T-cell (primary cell): ENCODE measurements at regions not wholly inside any gene's neighbourhood (a gene's known extent, or its start where the extent isn't known, plus 50 kb on each side); places are given as distances from the start of the nearest gene placed in this dataset.
"Not testable (repeated sequence)": the region's sequence is repeated elsewhere in the genome, so short reads cannot be mapped to it uniquely, and the experiment has no call there.

Experiments
- ATAC-seq, 4 experiments: fragments of 200-7000 bp in 3 of 4; fragments of 150-1000 bp in 1 of 4; cut with Tn5 transposase; replicated peaks in 1 of 4; 1 replicate in 3 of 4; 2 replicates in 1 of 4; pipeline ENCODE4 v1.10.0; 2021; ENCODE audit warnings: moderate library complexity in 3 of 4, mild to moderate bottlenecking in 2 of 4, moderate number of reproducible peaks in 1 of 4
- CTCF ChIA-PET, 2 donors: fragments of 300-600 bp; sonication (Branson Sonifier 250); formaldehyde crosslinking; loops; one replicate each; lab custom pipeline; 2022; ENCODE audit warnings: antibody characterized with exemption in 2 of 2; lab: Charles Lee
- POLR2A ChIA-PET, 2 donors: fragments of 300-600 bp; sonication (Branson Sonifier 250); formaldehyde crosslinking; loops; one replicate each; lab custom pipeline; 2022; ENCODE audit warnings: antibody characterized with exemption in 2 of 2; lab: Charles Lee
- DNase-seq, 35 experiments: peaks; one replicate each; pipeline versions ENCODE4 v3.0.0 to v3.0.0-alpha.2; 2013 to 2023
- H3K27ac ChIP-seq: one replicate; pipeline ENCODE4 v1.5.1; 2013; ENCODE audit warnings: low read length
- H3K27me3 ChIP-seq, 2 experiments: replicated peaks in 1 of 2; 1 replicate in 1 of 2; 2 replicates in 1 of 2; pipeline versions ENCODE4 v1.6.1 to v1.7.0; 2013; ENCODE audit warnings: low read length in 1 of 2, mixed read lengths in 1 of 2; ENCODE audit not compliant: control insufficient read depth in 2 of 2, insufficient read depth in 2 of 2; ENCODE audit errors: extremely low read depth in 1 of 2
- H3K36me3 ChIP-seq, 2 donors: 1 replicate in 1 of 2; 2 replicates in 1 of 2; pipeline versions ENCODE4 v1.6.1 to v1.7.0; 2013; ENCODE audit warnings: low read length in 1 of 2; ENCODE audit not compliant: control insufficient read depth in 2 of 2, insufficient read depth in 1 of 2; ENCODE audit errors: extremely low read depth in 1 of 2
- H3K4me1 ChIP-seq, 2 experiments: 1 replicate in 1 of 2; 2 replicates in 1 of 2; pipeline versions ENCODE4 v1.6.1 to v1.7.0; 2013; ENCODE audit warnings: low read length in 2 of 2, mixed read lengths in 1 of 2; ENCODE audit not compliant: insufficient read depth in 2 of 2, control insufficient read depth in 1 of 2; ENCODE audit errors: extremely low read depth in 1 of 2
- H3K4me3 ChIP-seq, 2 donors: 1 replicate in 1 of 2; 2 replicates in 1 of 2; pipeline versions ENCODE4 v1.5.1 to v1.7.0; 2013; ENCODE audit warnings: mild to moderate bottlenecking in 2 of 2, low read length in 1 of 2, moderate library complexity in 1 of 2; ENCODE audit not compliant: control insufficient read depth in 1 of 2; ENCODE audit errors: extremely low read depth in 1 of 2
- H3K9me3 ChIP-seq: 2 replicates; pipeline ENCODE4 v1.7.0; 2013
- H3K27ac Mint-ChIP-seq, 2 donors: one replicate each; pipeline ENCODE4 v1.8.0; 2020 to 2021; ENCODE audit warnings: mild to moderate bottlenecking in 2 of 2, mixed read lengths in 2 of 2
- H3K27me3 Mint-ChIP-seq, 2 donors: one replicate each; pipeline ENCODE4 v1.8.0; 2021 to 2022; ENCODE audit warnings: mixed read lengths in 2 of 2
- H3K36me3 Mint-ChIP-seq: one replicate; pipeline ENCODE4 v1.8.0; 2021; ENCODE audit warnings: mixed read lengths
- H3K4me1 Mint-ChIP-seq, 3 donors: one replicate each; pipeline ENCODE4 v1.8.0; 2020 to 2022; ENCODE audit warnings: mixed read lengths in 3 of 3, mild to moderate bottlenecking in 1 of 3
- H3K4me3 Mint-ChIP-seq, 3 donors: one replicate each; pipeline ENCODE4 v1.8.0; 2020 to 2022; ENCODE audit warnings: mild to moderate bottlenecking in 3 of 3, mixed read lengths in 3 of 3, moderate library complexity in 3 of 3
- H3K9me3 Mint-ChIP-seq, 3 donors: one replicate each; pipeline ENCODE4 v1.8.0; 2020 to 2022; ENCODE audit warnings: mixed read lengths in 3 of 3
- WGBS: methylation state at CpG from one replicate; pipeline ENCODE4 v1.1.5; 2013; ENCODE audit warnings: missing lambda C conversion rate; ENCODE audit not compliant: insufficient coverage; 5-methylcytosine and 5-hydroxymethylcytosine counted together

GRCh38 chr4:9692791-9693491 is 88.5 kb upstream of the DRD5 start:
- DNase-seq: peak in 1 of 35 experiments; percentile 5
- POLR2A ChIA-PET: interaction anchor here in 1 of 2 donors (0.6 kb wide), 1 partner anchor 424 kb away, joined by 3 read pairs; no protein-coding TSS in a partner anchor
- H3K36me3 ChIP-seq, H3K9me3 ChIP-seq, H3K36me3 Mint-ChIP-seq, H3K27me3 ChIP-seq, H3K4me3 ChIP-seq, ATAC-seq, H3K27me3 Mint-ChIP-seq, H3K9me3 Mint-ChIP-seq: not testable (repeated sequence)
- Histone ChIP-seq H3K4me1 (peaks cover 2 to 20% of the 10 kb centered on the region in 2 experiments), H3K27ac (peak overlapping the region; percentile 34)
- Mint-ChIP-seq H3K4me3 (peak overlapping the region; percentile 0 to 31 (median 29)), H3K27ac (peak overlapping the region; percentile 80 to 93), H3K4me1 (peaks cover 23 to 26% (median 24%) of the 10 kb centered on the region in 3 donors)
- CTCF ChIA-PET: interaction anchor here in 1 of 2 donors (0.8 kb wide), 1 partner anchor 10 kb away, joined by 3 read pairs; no protein-coding TSS in a partner anchor
- 50% methylated on average over 1 of the region's 5 CpGs for WGBS

DNA sequence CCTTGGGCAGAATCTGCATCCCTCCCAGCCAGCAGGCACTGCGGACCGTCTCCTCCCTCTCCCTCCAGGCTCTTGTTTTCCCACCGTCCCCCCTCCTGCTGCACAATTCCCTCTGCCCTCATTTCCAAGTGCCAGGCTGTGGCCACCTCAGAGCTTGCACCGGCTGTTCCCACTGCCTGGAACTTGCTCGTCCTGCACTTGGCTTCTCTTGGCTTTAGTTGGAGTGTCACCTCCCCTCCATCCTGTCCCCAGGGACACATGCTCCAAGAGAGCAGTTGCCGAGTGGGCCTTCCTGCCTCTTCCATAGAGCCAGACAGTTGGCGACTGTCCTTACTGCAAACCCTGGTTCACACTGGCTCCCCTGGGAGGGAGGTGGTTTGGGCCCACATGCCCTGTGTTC is 87.0 kb upstream of the DRD5 start:
- H3K4me3 Mint-ChIP-seq, H3K27me3 Mint-ChIP-seq, H3K27ac Mint-ChIP-seq, H3K27me3 ChIP-seq, CTCF ChIA-PET, ATAC-seq, H3K36me3 ChIP-seq, H3K9me3 Mint-ChIP-seq, DNase-seq, H3K27ac ChIP-seq, H3K9me3 ChIP-seq, POLR2A ChIA-PET, H3K4me3 ChIP-seq, H3K36me3 Mint-ChIP-seq: not testable (repeated sequence)
- peaks cover 2 to 20% of the 10 kb centered on the region in 2 experiments for H3K4me1 ChIP-seq
- peaks cover 23 to 26% (median 24%) of the 10 kb centered on the region in 3 donors for H3K4me1 Mint-ChIP-seq
- 100% methylated on average over 3 of the region's 7 CpGs for WGBS

DNA sequence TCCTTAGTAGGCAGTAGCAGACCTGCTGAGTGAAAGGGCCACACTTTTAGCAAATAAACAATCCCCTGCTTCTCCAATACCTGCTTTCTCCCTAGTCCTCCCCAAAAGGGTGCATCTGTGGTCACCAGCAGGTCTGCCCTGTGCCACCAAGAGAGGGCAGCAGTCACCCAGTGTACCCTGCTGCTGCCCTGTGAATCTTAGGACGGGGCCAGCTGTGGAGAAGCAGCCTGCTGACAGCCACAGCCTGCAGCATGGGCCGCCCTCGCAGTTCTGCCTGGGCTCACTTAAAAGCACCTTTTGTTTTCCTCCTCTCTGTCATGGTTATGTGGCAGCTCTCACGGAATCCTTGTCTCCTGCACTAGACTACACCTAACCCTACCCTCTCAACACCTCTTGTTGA is 85.4 kb upstream of the DRD5 start:
- H3K27me3 ChIP-seq, H3K36me3 Mint-ChIP-seq, H3K27ac ChIP-seq, H3K27me3 Mint-ChIP-seq, ATAC-seq, H3K9me3 Mint-ChIP-seq, H3K9me3 ChIP-seq, POLR2A ChIA-PET, H3K4me3 ChIP-seq, H3K36me3 ChIP-seq, CTCF ChIA-PET, H3K4me3 Mint-ChIP-seq: not testable (repeated sequence)
- H3K4me1 Mint-ChIP-seq: peaks cover 17 to 20% (median 20%) of the 10 kb centered on the region in 3 donors
- peak in 14 of 35 experiments; percentile 8 to 46 (median 19) for DNase-seq
- 4% methylated on average over 4 of the region's 4 CpGs for WGBS
- peak overlapping the region in 1 of 2 donors; percentile 42 for H3K27ac Mint-ChIP-seq
- H3K4me1 ChIP-seq: peaks cover 0 to 17% of the 10 kb centered on the region in 2 experiments

GRCh38 chr4:9696561-9696960 is 84.9 kb upstream of the DRD5 start:
- H3K4me1 Mint-ChIP-seq: peaks cover 16 to 18% (median 18%) of the 10 kb centered on the region in 3 donors

DNA sequence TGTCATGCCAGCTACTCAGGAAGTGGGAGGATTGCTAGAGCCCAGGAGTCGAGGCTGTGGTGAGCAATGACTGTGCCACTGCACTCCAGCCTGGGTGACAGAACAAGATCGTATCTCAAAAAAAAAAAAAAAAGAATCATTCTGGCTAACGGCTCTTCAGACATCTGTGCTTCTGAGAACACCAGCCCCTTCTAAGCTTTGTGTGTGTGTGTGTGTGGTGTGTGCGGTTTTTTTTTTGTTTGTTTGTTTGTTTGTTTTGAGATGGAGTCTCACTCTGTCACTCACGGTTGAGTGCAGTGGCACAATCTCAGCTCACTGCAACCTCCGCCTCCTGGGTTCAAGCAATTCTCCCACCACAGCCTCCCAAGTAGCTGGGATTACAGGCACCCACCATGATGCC is 79.4 kb upstream of the DRD5 start:
- H3K36me3 Mint-ChIP-seq, H3K27ac Mint-ChIP-seq, H3K9me3 Mint-ChIP-seq, POLR2A ChIA-PET, H3K4me3 ChIP-seq, H3K27me3 ChIP-seq, H3K4me3 Mint-ChIP-seq, H3K4me1 ChIP-seq, H3K36me3 ChIP-seq, DNase-seq, H3K27me3 Mint-ChIP-seq, ATAC-seq, H3K9me3 ChIP-seq, H3K27ac ChIP-seq: not testable (repeated sequence)
- WGBS: no CpG with 5 or more reads among the region's 6 CpGs
- peaks cover 13 to 15% (median 13%) of the 10 kb centered on the region in 3 donors for H3K4me1 Mint-ChIP-seq
- CTCF ChIA-PET: interaction anchor here in 1 of 2 donors (0.6 kb wide), 1 partner anchor 10 kb away, joined by 3 read pairs; no protein-coding TSS in a partner anchor

More at GRCh38 chr4:9696561-9696960, 84.9 kb upstream of the DRD5 start:
- H3K27ac Mint-ChIP-seq, H3K36me3 ChIP-seq, H3K27me3 Mint-ChIP-seq, H3K36me3 Mint-ChIP-seq, H3K4me3 ChIP-seq, H3K27ac ChIP-seq, ATAC-seq, CTCF ChIA-PET, H3K9me3 Mint-ChIP-seq, H3K27me3 ChIP-seq, H3K4me3 Mint-ChIP-seq, POLR2A ChIA-PET, DNase-seq, H3K9me3 ChIP-seq: not testable (repeated sequence)
- WGBS: 83% methylated on average over 2 of the region's 5 CpGs
- H3K4me1 ChIP-seq: peaks cover 0 to 14% of the 10 kb centered on the region in 2 experiments

DNA sequence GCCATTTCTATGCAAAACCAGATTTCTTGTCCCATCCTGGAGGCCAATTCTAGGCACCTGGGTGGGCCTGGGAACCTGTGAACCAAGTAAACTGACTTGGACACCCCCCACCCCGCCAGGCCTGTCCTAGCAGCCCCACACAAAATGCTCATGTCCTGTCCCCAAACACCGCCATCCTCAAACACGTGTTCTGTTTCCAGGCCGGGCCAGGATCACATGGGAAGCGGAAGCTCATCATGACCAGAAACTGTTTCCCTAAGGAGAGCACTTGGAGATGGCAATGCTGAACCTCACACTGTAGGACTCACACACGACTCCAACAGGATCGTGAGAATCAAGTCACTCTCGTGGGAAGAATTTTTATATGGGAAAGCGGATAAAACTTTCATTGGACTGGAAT is 78.7 kb upstream of the DRD5 start:
- CTCF ChIA-PET: interaction anchor here (0.7 to 1.3 kb wide), 4 partner anchors 10 to 475 kb away, joined by 3 to 12 read pairs (median 4); no protein-coding TSS in a partner anchor
- H3K4me3 ChIP-seq, H3K4me1 ChIP-seq, H3K27ac Mint-ChIP-seq, ATAC-seq, H3K9me3 ChIP-seq, H3K27ac ChIP-seq, H3K27me3 ChIP-seq, H3K36me3 ChIP-seq, DNase-seq, H3K9me3 Mint-ChIP-seq, H3K36me3 Mint-ChIP-seq, H3K4me3 Mint-ChIP-seq, H3K27me3 Mint-ChIP-seq: not testable (repeated sequence)
- POLR2A ChIA-PET: interaction anchor here in 1 of 2 donors (0.6 kb wide), 1 partner anchor 443 kb away, joined by 3 read pairs; no protein-coding TSS in a partner anchor
- WGBS: 80% methylated on average over 5 of the region's 9 CpGs
- peaks cover 13 to 15% (median 13%) of the 10 kb centered on the region in 3 donors for H3K4me1 Mint-ChIP-seq
